HL-60 (cell line): ENCODE measurements at regions not wholly inside any gene's neighbourhood (a gene's known extent, or its start where the extent isn't known, plus 50 kb on each side); places are given as distances from the start of the nearest gene placed in this dataset.

Experiments used
- CTCF ChIP-seq: IDR thresholded peaks from one replicate; pipeline ENCODE4 v1.5.1; 2011; ENCODE audit warnings: low read length, control low read depth, inconsistent platforms; ENCODE audit not compliant: insufficient read depth
- GABPA ChIP-seq: IDR thresholded peaks from 2 replicates; pipeline ENCODE4 v1.6.1; 2012; ENCODE audit warnings: low read depth
- POLR2AphosphoS5 ChIP-seq: IDR thresholded peaks from 2 replicates; pipeline ENCODE4 v1.6.1; 2012; ENCODE audit warnings: low read depth
- REST ChIP-seq: IDR thresholded peaks from 2 replicates; pipeline ENCODE4 v1.6.1; 2012; ENCODE audit warnings: low read depth; ENCODE audit not compliant: insufficient replicate concordance
- SPI1 ChIP-seq: IDR thresholded peaks from 2 replicates; pipeline ENCODE4 v1.6.1; 2012; ENCODE audit warnings: low read depth, mild to moderate bottlenecking, borderline replicate concordance

GRCh38 chr6:26271668-26272024 is 93.4 kb upstream of the BTN3A2 start:
- TF ChIP-seq CTCF = no peak
- no peak for TF ChIP-seq REST
- TF ChIP-seq POLR2AphosphoS5 = no peak
- TF ChIP-seq GABPA = no peak
- no peak for TF ChIP-seq SPI1
